Middle frontal gyrus (tissue), 1 donor: ENCODE measurements at regions not wholly inside any gene's neighbourhood (a gene's known extent, or its start where the extent isn't known, plus 50 kb on each side); places are given as distances from the start of the nearest gene placed in this dataset.

Experiments used
- DNase-seq: peaks from one replicate; pipeline ENCODE4 v3.0.0-alpha.2; 2015; ENCODE audit warnings: low spot score; ENCODE audit errors: extremely low spot score

- no peak for DNase-seq
Measured at GRCh38 chr6:26214803-26215584, 127.8 kb downstream of the HFE start.

- DNase-seq, result no peak
Measured at GRCh38 chr6:26215585-26216358, 128.5 kb downstream of the HFE start.

- peak; percentile 93 for DNase-seq
Measured at GRCh38 chr6:26216359-26216885, 129.2 kb downstream of the HFE start.

GRCh38 chr6:26216886-26217713, 129.9 kb downstream of the HFE start:
- DNase-seq, result no peak

- DNase-seq, result no peak
Measured at GRCh38 chr6:26217714-26218075, 130.5 kb downstream of the HFE start.

- no peak for DNase-seq
Measured at GRCh38 chr6:26218824-26219223, 131.6 kb downstream of the HFE start.

- DNase-seq, result no peak
Measured at GRCh38 chr6:26220145-26220970, 133.1 kb downstream of the HFE start.

GRCh38 chr6:26221186-26221585, 134.0 kb downstream of the HFE start:
- no peak for DNase-seq

GRCh38 chr6:26222571-26222970, 135.3 kb downstream of the HFE start:
- DNase-seq, result no peak

- no peak for DNase-seq
Measured at GRCh38 chr6:26223228-26223627, 136.0 kb downstream of the HFE start.

- peak; percentile 71 for DNase-seq
Measured at GRCh38 chr6:26223650-26224546, 136.7 kb downstream of the HFE start.

- DNase-seq, result no peak
Measured at GRCh38 chr6:26224547-26224912, 137.3 kb downstream of the HFE start.

GRCh38 chr6:26224940-26225847, 138.0 kb downstream of the HFE start:
- DNase-seq, result no peak

GRCh38 chr6:26225848-26226578, 138.8 kb downstream of the HFE start:
- no peak for DNase-seq

- no peak for DNase-seq
Measured at GRCh38 chr6:26226579-26226967, 138.4 kb upstream of the BTN3A2 start.

GRCh38 chr6:26230351-26230750, 134.6 kb upstream of the BTN3A2 start:
- DNase-seq, result no peak

GRCh38 chr6:26231006-26231587, 133.9 kb upstream of the BTN3A2 start:
- no peak for DNase-seq
